HEK293 (cell line): ENCODE measurements at regions not wholly inside any gene's neighbourhood (a gene's known extent, or its start where the extent isn't known, plus 50 kb on each side); places are given as distances from the start of the nearest gene placed in this dataset.
A peak's percentile ranks its signal among the peaks of the same experiment; 100 is the strongest.

Experiments used
- CTCF ChIA-PET: fragments of 350-600 bp; formaldehyde crosslinking; extraction: SDS; loops from one replicate; lab custom pipeline; 2021; ENCODE audit warnings: antibody characterized with exemption; lab: Yijun Ruan, JAX
- POLR2A ChIA-PET: fragments of 300-600 bp; formaldehyde crosslinking; extraction: SDS; loops from one replicate; lab custom pipeline; 2020; ENCODE audit warnings: antibody characterized with exemption, inconsistent platforms; lab: Yijun Ruan, JAX
- H3K27ac ChIP-seq: fragments of 200-500 bp; sonication (Bioruptor generic); 2 replicates; pipeline ENCODE4 v1.5.1; 2014; ENCODE audit warnings: low read depth, low read length, control low read depth, inconsistent platforms; ENCODE audit errors: extremely low read depth
- H3K36me3 ChIP-seq, 2 experiments: fragments of 200-500 bp in 1 of 2; sonication (Bioruptor generic) in 1 of 2; 1 replicate in 1 of 2; 2 replicates in 1 of 2; pipeline ENCODE4 v1.5.1; 2014 to 2017; ENCODE audit warnings: inconsistent platforms in 2 of 2, low read length in 2 of 2; ENCODE audit not compliant: control insufficient read depth in 2 of 2, insufficient read depth in 1 of 2
- H3K4me1 ChIP-seq: fragments of 200-500 bp; sonication (Bioruptor generic); 2 replicates; pipeline ENCODE4 v1.5.1; 2014; ENCODE audit warnings: mild to moderate bottlenecking, low read length, inconsistent platforms; ENCODE audit not compliant: control insufficient read depth, insufficient read depth
- H3K4me3 ChIP-seq: 2 replicates; pipeline ENCODE4 v1.5.1; 2011; ENCODE audit warnings: low read depth, mild to moderate bottlenecking, control low read depth, low read length, moderate library complexity
- H3K9me3 ChIP-seq: fragments of 200-500 bp; sonication (Bioruptor generic); 2 replicates; pipeline ENCODE4 v1.5.1; 2014; ENCODE audit warnings: low read depth, low read length, inconsistent platforms; ENCODE audit not compliant: control insufficient read depth, insufficient read depth
- BCL11B ChIP-seq: fragments of 450-650 bp; formaldehyde crosslinking; IDR thresholded peaks from 2 replicates; pipeline ENCODE4 v1.5.1; 2016; ENCODE audit warnings: low read depth, missing biosample characterization, missing genetic modification characterization
- EGR2 ChIP-seq: fragments of 450-650 bp; formaldehyde crosslinking; IDR thresholded peaks from 2 replicates; pipeline ENCODE4 v1.5.1; 2016; ENCODE audit warnings: low read depth, missing biosample characterization, missing genetic modification characterization
- FEZF1 ChIP-seq: fragments of 450-650 bp; formaldehyde crosslinking; IDR thresholded peaks from 2 replicates; pipeline ENCODE4 v1.5.1; 2016; ENCODE audit warnings: missing biosample characterization, missing genetic modification characterization
- GLIS1 ChIP-seq: fragments of 450-650 bp; formaldehyde crosslinking; IDR thresholded peaks from 2 replicates; pipeline ENCODE4 v1.5.1; 2016; ENCODE audit warnings: missing biosample characterization, missing genetic modification characterization
- GLIS2 ChIP-seq: fragments of 450-650 bp; formaldehyde crosslinking; IDR thresholded peaks from 2 replicates; pipeline ENCODE4 v1.5.1; 2016; ENCODE audit warnings: missing biosample characterization, missing genetic modification characterization
- IKZF3 ChIP-seq: fragments of 450-650 bp; IDR thresholded peaks from 2 replicates; pipeline ENCODE4 v1.5.0; 2018; ENCODE audit warnings: missing biosample characterization, mild to moderate bottlenecking, missing genetic modification characterization, moderate library complexity
- OSR2 ChIP-seq: fragments of 450-650 bp; formaldehyde crosslinking; IDR thresholded peaks from 2 replicates; pipeline ENCODE4 v1.5.1; 2016; ENCODE audit warnings: missing biosample characterization, missing genetic modification characterization
- PATZ1 ChIP-seq: fragments of 450-650 bp; formaldehyde crosslinking; IDR thresholded peaks from 2 replicates; pipeline ENCODE4 v1.5.1; 2016; ENCODE audit warnings: missing biosample characterization, missing genetic modification characterization
- PRDM4 ChIP-seq: fragments of 450-650 bp; formaldehyde crosslinking; IDR thresholded peaks from 2 replicates; pipeline ENCODE4 v1.5.1; 2017; ENCODE audit warnings: missing biosample characterization, missing genetic modification characterization
- WT1 ChIP-seq: fragments of 450-650 bp; formaldehyde crosslinking; IDR thresholded peaks from 2 replicates; pipeline ENCODE4 v1.5.1; 2016; ENCODE audit warnings: missing biosample characterization, missing genetic modification characterization
- YY2 ChIP-seq: fragments of 450-650 bp; formaldehyde crosslinking; IDR thresholded peaks from 2 replicates; pipeline ENCODE4 v1.5.1; 2016; ENCODE audit warnings: missing biosample characterization, missing genetic modification characterization
- ZBTB6 ChIP-seq: fragments of 450-650 bp; formaldehyde crosslinking; IDR thresholded peaks from 2 replicates; pipeline ENCODE4 v1.5.1; 2017; ENCODE audit warnings: missing biosample characterization, missing genetic modification characterization
- ZBTB8A ChIP-seq: fragments of 450-650 bp; formaldehyde crosslinking; IDR thresholded peaks from 2 replicates; pipeline ENCODE4 v1.5.1; 2016; ENCODE audit warnings: missing biosample characterization, missing genetic modification characterization
- ZEB2 ChIP-seq: fragments of 450-650 bp; formaldehyde crosslinking; IDR thresholded peaks from 2 replicates; pipeline ENCODE4 v1.5.1; 2016; ENCODE audit warnings: missing biosample characterization, missing genetic modification characterization
- ZIC2 ChIP-seq: fragments of 450-650 bp; formaldehyde crosslinking; IDR thresholded peaks from 2 replicates; pipeline ENCODE4 v1.5.1; 2016; ENCODE audit warnings: missing biosample characterization, missing genetic modification characterization
- ZNF239 ChIP-seq: fragments of 450-650 bp; formaldehyde crosslinking; IDR thresholded peaks from 2 replicates; pipeline ENCODE4 v1.5.1; 2016; ENCODE audit warnings: missing biosample characterization, missing genetic modification characterization
- ZNF366 ChIP-seq: fragments of 450-650 bp; formaldehyde crosslinking; conservative IDR thresholded peaks from 2 replicates; pipeline ENCODE4 v1.5.1; 2016; ENCODE audit warnings: missing biosample characterization, missing genetic modification characterization
- ZNF37A ChIP-seq: fragments of 450-650 bp; IDR thresholded peaks from 2 replicates; pipeline ENCODE4 v1.5.1; 2018; ENCODE audit warnings: missing biosample characterization, missing genetic modification characterization
- ZNF423 ChIP-seq: fragments of 450-650 bp; formaldehyde crosslinking; IDR thresholded peaks from 2 replicates; pipeline ENCODE4 v1.5.1; 2016; ENCODE audit warnings: missing biosample characterization, missing genetic modification characterization
- ZNF449 ChIP-seq: fragments of 450-650 bp; formaldehyde crosslinking; IDR thresholded peaks from 2 replicates; pipeline ENCODE4 v1.5.1; 2017; ENCODE audit warnings: missing biosample characterization, mild to moderate bottlenecking, missing genetic modification characterization, moderate library complexity
- ZNF555 ChIP-seq: fragments of 450-650 bp; formaldehyde crosslinking; conservative IDR thresholded peaks from 2 replicates; pipeline ENCODE4 v1.5.1; 2017; ENCODE audit warnings: missing biosample characterization, mild to moderate bottlenecking, missing genetic modification characterization, inconsistent platforms
- ZNF560 ChIP-seq: fragments of 450-650 bp; formaldehyde crosslinking; IDR thresholded peaks from 2 replicates; pipeline ENCODE4 v1.5.1; 2017; ENCODE audit warnings: missing biosample characterization, missing genetic modification characterization, borderline replicate concordance
- ZNF600 ChIP-seq: fragments of 450-650 bp; formaldehyde crosslinking; IDR thresholded peaks from 2 replicates; pipeline ENCODE4 v1.5.1; 2016; ENCODE audit warnings: missing biosample characterization, missing genetic modification characterization
- ZNF624 ChIP-seq: fragments of 450-650 bp; formaldehyde crosslinking; IDR thresholded peaks from 2 replicates; pipeline ENCODE4 v1.5.1; 2017; ENCODE audit warnings: missing biosample characterization, missing genetic modification characterization
- ZNF626 ChIP-seq: fragments of 450-650 bp; sonication (Bioruptor Pico); formaldehyde crosslinking; IDR thresholded peaks from 2 replicates; pipeline ENCODE4 v1.5.1; 2018; ENCODE audit warnings: missing biosample characterization, missing genetic modification characterization, inconsistent platforms
- ZXDB ChIP-seq: fragments of 450-650 bp; formaldehyde crosslinking; IDR thresholded peaks from 2 replicates; pipeline ENCODE4 v1.5.1; 2016; ENCODE audit warnings: missing biosample characterization, missing genetic modification characterization

- TF ChIP-seq ZIC2 (peak; percentile 95), ZNF449 (tag by site-specific recombination) (peak; percentile 41; the same call in 1 of the 2 replicates), ZNF555 (no peak), OSR2 (peak; percentile 57), ZNF366 (no peak), ZNF239 (tag by site-specific recombination) (no peak), BCL11B (tag by site-specific recombination) (0 out of 2 replicates have a peak, but pooled peaks have one; percentile 15), ZNF600 (peak; percentile 58; the same call in 1 of the 2 replicates), FEZF1 (tag by site-specific recombination) (peak; percentile 13; the same call in 1 of the 2 replicates), ZNF37A (tag by site-specific recombination) (no peak), ZXDB (no peak), ZNF624 (no peak), ZBTB8A (tag by site-specific recombination) (peak; percentile 40), GLIS1 (peak; percentile 98), WT1 (tag by site-specific recombination) (0 out of 2 replicates have a peak, but pooled peaks have one; percentile 26), PATZ1 (tag by site-specific recombination) (peak; percentile 54; the same call in 1 of the 2 replicates), IKZF3 (tag by site-specific recombination) (peak; percentile 68), PRDM4 (tag by site-specific recombination) (peak; percentile 83), ZEB2 (tag by site-specific recombination) (0 out of 2 replicates have a peak, but pooled peaks have one; percentile 40), ZNF560 (tag by site-specific recombination) (no peak), GLIS2 (tag by site-specific recombination) (peak; percentile 68), ZNF626 (no peak), EGR2 (tag by site-specific recombination) (no peak), ZNF423 (peak; percentile 87), YY2 (tag by site-specific recombination) (no peak), ZBTB6 (tag by site-specific recombination) (peak; percentile 56)
- CTCF ChIA-PET: interaction anchor here (0.6 to 0.7 kb wide), 2 partner anchors 18 to 79 kb away, joined by 4 read pairs; no protein-coding TSS in a partner anchor
These were observed 62.0 kb upstream of the RNU6ATAC start for GRCh38 chr9:134226221-134226930.

More at GRCh38 chr9:134226221-134226930, 62.0 kb upstream of the RNU6ATAC start:
- peaks cover 6% of the 10 kb centered on the region; the same call in 1 of the 2 replicates for H3K4me1 ChIP-seq
- no peak overlapping the region for H3K4me3 ChIP-seq
- no peak overlapping the region for H3K27ac ChIP-seq
- no peaks in the 10 kb centered on the region for H3K36me3 ChIP-seq
- POLR2A ChIA-PET: no interaction called here
- H3K9me3 ChIP-seq: no peaks in the 10 kb centered on the region
